ENCODE measurements at regions not wholly inside any gene's neighbourhood (a gene's known extent, or its start where the extent isn't known, plus 50 kb on each side); places are given as distances from the start of the nearest gene placed in this dataset.

DNA sequence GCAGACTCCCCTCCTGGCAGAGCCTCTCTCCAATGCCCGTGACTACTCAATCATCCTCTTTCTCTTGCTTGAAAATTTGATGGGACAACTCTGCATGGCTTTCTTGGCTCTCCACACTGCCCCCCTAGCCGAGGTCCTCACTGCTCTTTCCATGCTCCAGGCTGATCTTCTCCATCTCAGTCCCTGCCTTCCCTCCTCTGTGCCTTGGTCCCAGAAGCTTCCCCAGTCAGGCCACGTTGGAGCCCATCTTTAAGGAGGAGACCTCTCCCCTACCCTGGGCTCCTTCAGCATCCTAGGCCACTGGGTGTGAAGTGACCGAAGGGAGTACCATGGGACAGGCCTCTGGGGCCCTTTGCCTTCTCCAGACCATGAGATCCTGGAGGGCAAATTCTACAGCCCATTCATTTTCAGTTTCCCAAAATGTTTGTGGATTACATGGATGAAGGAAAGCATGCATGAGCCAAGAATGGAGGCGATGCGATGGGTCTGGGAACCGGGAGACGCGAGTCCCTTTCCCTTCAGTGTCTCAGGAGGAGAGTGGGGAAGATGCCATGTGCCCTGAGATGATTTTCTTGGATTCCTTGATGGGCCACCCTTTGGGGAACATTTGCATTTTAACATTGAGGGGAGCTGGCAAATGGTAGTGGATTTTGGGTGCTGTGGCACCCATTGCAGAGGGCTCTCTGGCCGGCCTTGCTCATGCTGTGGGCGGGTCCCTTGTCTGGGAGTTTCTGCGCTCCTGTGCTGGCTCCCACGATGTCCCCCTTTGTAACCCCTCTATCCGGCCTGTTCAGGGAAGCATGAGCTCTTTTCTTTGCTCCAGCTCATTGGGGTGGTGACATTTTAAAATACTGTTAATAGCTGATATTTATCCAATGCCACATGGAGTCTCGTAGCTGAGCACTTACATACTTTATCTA, 376.6 kb downstream of the RPS24 start:
- no peaks in the 10 kb centered on the region for H3K36me3 ChIP-seq (ENCODE audit: insufficient read depth, low read depth, low read length)
- no peak overlapping the region for H3K4me3 ChIP-seq (ENCODE audit: low read length)
- H3K9ac ChIP-seq (ENCODE audit: low read depth, low read length) = no peak overlapping the region
- H3K9me3 ChIP-seq (ENCODE audit: insufficient read depth, low read depth, low read length) = no peaks in the 10 kb centered on the region
- H3K27ac ChIP-seq (ENCODE audit: low read length) = no peak overlapping the region
- peaks cover 22% of the 10 kb centered on the region; the same call in 1 of the 2 replicates for H3K4me1 ChIP-seq (ENCODE audit: insufficient read depth, low read length)
- H3K27me3 ChIP-seq (ENCODE audit: insufficient read depth, low read length) = no peaks in the 10 kb centered on the region; the same call in 1 of the 2 replicates

DNA sequence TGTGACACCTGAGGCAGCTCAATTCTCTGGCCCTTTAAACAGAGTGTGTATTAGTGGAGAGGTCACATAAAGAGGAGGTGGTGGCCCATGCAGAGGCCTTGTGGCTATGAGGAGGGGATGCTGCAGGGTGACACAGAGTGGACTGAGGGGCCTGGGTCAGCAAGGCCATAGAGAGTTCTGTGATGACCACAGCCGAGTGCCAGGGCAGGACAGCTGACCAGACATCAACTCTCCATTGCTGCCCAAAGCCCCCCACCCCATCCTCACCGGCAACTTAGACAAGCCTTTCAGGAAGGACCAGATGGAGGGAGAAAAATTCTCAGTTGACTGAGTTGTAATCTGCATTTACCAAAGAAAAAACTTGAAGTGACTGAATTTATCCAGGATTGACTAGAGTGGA, 378.1 kb downstream of the RPS24 start:
- H3K9ac ChIP-seq (ENCODE audit: low read depth, low read length) = no peak overlapping the region
- no peaks in the 10 kb centered on the region for H3K9me3 ChIP-seq (ENCODE audit: insufficient read depth, low read depth, low read length)
- no peaks in the 10 kb centered on the region for H3K27me3 ChIP-seq (ENCODE audit: insufficient read depth, low read length)
- no peak overlapping the region for H3K4me3 ChIP-seq (ENCODE audit: low read length)
- H3K4me1 ChIP-seq (ENCODE audit: insufficient read depth, low read length) = peaks cover 19% of the 10 kb centered on the region; the same call in 1 of the 2 replicates
- no peak overlapping the region for H3K27ac ChIP-seq (ENCODE audit: low read length)
- H3K36me3 ChIP-seq (ENCODE audit: insufficient read depth, low read depth, low read length) = no peaks in the 10 kb centered on the region

DNA sequence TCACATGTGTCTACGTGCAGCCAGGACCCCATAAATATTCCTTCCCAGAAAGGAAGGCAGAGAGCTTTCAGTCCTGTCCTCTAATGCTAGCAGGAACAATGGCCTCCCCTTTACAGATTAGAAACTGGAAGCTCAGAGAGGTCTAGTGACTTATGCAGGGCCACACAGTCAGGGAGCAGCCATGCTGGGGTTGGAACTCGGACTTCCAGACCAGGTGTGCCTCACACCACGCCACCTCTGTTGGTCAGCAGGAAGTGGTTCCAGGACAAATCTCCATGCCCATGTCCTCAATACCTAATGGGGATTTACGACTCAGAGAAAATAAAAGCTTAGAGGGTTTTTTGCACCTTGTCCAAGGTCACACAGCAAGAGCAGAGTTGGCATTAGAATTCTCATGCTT, 378.9 kb downstream of the RPS24 start:
- Histone ChIP-seq H3K27ac (ENCODE audit: low read length) (no peak overlapping the region), H3K4me3 (ENCODE audit: low read length) (no peak overlapping the region), H3K9ac (ENCODE audit: low read depth, low read length) (no peak overlapping the region), H3K27me3 (ENCODE audit: insufficient read depth, low read length) (no peaks in the 10 kb centered on the region), H3K36me3 (ENCODE audit: insufficient read depth, low read depth, low read length) (no peaks in the 10 kb centered on the region), H3K4me1 (ENCODE audit: insufficient read depth, low read length) (peaks cover 17% of the 10 kb centered on the region; the same call in 1 of the 2 replicates), H3K9me3 (ENCODE audit: insufficient read depth, low read depth, low read length) (no peaks in the 10 kb centered on the region)

DNA sequence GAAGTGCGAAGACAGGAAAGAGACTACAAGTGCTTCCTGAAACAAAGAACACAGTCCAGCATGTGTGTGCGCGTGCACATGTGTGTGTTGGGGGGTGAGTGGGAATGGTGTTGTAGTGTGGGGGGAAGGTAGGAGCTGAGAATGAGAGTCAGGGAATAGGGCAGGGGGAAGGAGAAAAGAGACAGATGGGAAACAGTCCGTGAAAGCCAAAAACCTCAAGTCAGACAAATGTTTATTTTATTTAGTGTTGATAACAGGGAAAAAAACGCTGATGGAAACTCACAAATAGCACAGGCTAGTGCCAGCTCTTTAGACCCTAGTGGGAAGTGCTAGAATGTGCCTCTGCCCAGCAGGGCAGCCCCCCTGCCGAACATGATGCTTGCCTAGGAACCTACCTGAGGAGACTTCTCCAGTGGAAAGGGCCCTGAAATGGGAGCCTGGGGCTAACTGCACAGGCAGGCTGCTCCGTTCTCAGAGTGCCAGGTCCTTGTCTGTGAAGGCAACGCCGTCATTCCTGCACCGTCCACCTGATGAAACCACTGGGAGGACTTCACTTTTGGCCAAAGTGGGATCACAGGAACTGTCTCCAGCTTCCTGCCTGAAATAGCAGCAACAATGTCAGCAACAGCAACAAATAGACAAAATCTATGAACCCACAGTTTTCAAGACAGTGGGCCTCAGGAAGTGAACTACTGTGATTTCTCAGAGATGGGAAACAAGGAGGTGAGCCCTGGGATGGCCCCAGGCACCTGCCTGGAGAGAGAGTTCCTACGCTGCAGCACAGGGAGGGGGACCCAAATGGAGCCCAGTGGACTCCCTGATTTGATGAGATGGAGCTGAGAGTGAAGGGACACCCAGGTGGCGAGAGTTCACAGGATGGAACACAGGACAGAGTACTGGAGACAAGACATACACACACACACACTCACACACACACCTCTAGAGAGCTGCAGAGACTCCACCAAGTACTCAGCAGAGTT, 379.7 kb downstream of the RPS24 start:
- no peak overlapping the region for H3K9ac ChIP-seq (ENCODE audit: low read depth, low read length)
- no peak overlapping the region for H3K27ac ChIP-seq (ENCODE audit: low read length)
- peaks cover 12% of the 10 kb centered on the region; the same call in 1 of the 2 replicates for H3K4me1 ChIP-seq (ENCODE audit: insufficient read depth, low read length)
- H3K4me3 ChIP-seq (ENCODE audit: low read length) = no peak overlapping the region
- H3K27me3 ChIP-seq (ENCODE audit: insufficient read depth, low read length) = no peaks in the 10 kb centered on the region
- no peaks in the 10 kb centered on the region for H3K36me3 ChIP-seq (ENCODE audit: insufficient read depth, low read depth, low read length)
- H3K9me3 ChIP-seq (ENCODE audit: insufficient read depth, low read depth, low read length) = no peaks in the 10 kb centered on the region

DNA sequence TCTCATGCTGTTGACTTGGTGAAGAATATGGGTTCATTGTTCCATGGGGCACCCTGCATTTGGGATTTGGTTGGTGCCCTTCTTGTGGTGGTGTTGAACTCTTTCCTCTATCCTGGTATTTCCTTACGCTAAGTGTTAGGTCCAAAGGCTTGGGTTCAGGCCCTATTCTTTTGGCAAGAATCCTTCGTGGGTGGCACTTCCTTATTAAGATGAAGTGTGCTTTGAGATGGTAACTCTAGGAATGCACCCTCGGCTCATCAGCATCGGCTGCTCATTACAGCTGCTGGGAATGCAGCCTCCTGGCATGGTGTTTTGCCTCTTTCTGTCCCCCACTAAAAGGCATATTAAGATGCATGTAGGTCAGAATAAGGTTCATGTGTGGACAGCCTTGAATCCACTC, 380.7 kb downstream of the RPS24 start:
- Histone ChIP-seq H3K9me3 (ENCODE audit: insufficient read depth, low read depth, low read length) (no peaks in the 10 kb centered on the region), H3K36me3 (ENCODE audit: insufficient read depth, low read depth, low read length) (no peaks in the 10 kb centered on the region), H3K4me1 (ENCODE audit: insufficient read depth, low read length) (peaks cover 12% of the 10 kb centered on the region; the same call in 1 of the 2 replicates), H3K4me3 (ENCODE audit: low read length) (no peak overlapping the region), H3K27me3 (ENCODE audit: insufficient read depth, low read length) (no peaks in the 10 kb centered on the region), H3K27ac (ENCODE audit: low read length) (no peak overlapping the region), H3K9ac (ENCODE audit: low read depth, low read length) (no peak overlapping the region)

DNA sequence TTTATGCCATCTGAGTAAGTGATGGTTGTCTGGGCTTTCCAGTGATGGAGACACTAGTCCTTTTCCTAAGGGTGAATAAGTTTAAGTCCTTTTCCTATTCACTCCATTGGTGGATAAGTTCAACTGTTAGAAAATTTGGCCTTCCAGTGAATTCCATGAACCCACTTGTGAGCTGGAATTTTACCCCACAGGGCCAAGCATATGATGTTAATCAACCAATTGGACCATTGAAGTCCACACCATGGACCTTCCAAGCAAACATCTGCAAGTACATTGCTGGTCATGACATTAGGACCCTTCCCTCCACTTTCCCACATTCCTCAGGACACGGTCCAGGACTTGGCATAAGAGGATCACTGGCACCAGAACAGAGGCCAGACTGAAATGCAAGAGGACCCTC, 381.4 kb downstream of the RPS24 start:
- Histone ChIP-seq H3K4me1 (ENCODE audit: insufficient read depth, low read length) (peaks cover 12% of the 10 kb centered on the region; the same call in 1 of the 2 replicates), H3K4me3 (ENCODE audit: low read length) (no peak overlapping the region), H3K9me3 (ENCODE audit: insufficient read depth, low read depth, low read length) (no peaks in the 10 kb centered on the region), H3K36me3 (ENCODE audit: insufficient read depth, low read depth, low read length) (no peaks in the 10 kb centered on the region), H3K27ac (ENCODE audit: low read length) (no peak overlapping the region), H3K9ac (ENCODE audit: low read depth, low read length) (no peak overlapping the region), H3K27me3 (ENCODE audit: insufficient read depth, low read length) (no peaks in the 10 kb centered on the region)

DNA sequence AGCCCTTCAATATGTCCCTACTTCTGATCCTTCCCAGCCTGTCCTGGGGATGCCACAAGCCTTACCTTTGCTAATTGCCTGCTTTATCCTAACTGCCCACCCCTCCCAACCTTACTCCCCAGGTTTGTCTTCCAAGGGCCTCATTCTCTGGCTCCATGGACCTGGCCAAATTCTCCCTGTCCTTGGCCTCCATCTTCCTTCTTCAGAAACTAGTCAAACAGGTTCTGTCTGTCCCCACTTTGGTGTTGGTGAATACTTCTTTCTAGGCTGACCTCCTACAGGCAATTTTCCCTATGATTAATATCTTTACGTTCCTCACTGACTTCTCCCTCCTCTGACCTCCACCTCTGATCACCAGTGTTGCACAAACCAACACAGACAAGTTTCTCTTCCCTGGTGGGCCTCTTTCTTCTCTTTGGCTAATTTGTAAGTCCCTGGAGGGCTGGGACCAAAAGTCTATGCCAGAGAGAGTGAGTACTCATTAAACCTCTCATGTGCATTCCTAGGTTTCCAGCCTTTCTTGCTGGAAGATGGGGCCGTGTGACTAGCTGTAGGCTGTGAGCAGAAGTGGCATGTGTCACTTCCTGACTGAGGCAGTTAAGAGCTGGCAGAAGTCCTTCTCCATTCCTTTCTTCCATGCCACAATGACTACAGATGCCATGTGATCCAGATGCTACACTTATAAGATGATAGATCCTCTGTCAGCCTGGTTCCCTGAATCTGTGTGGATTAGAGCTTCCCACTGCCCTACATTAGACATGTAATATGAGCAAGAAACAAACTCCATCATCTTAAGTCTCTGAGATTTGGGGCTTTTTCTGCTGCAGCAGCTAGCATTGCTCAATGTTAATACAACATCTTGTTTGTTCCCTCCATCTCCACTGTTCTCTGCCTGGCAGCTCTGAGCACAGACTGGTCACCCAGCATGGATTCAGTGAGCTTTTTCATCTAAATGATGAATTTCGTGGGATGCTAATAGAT, 382.7 kb downstream of the RPS24 start:
- peaks cover 22% of the 10 kb centered on the region; the same call in 1 of the 2 replicates for H3K4me1 ChIP-seq (ENCODE audit: insufficient read depth, low read length)
- no peaks in the 10 kb centered on the region for H3K27me3 ChIP-seq (ENCODE audit: insufficient read depth, low read length)
- no peaks in the 10 kb centered on the region for H3K9me3 ChIP-seq (ENCODE audit: insufficient read depth, low read depth, low read length)
- no peak overlapping the region for H3K9ac ChIP-seq (ENCODE audit: low read depth, low read length)
- no peaks in the 10 kb centered on the region for H3K36me3 ChIP-seq (ENCODE audit: insufficient read depth, low read depth, low read length)
- H3K4me3 ChIP-seq (ENCODE audit: low read length) = no peak overlapping the region
- no peak overlapping the region for H3K27ac ChIP-seq (ENCODE audit: low read length)

DNA sequence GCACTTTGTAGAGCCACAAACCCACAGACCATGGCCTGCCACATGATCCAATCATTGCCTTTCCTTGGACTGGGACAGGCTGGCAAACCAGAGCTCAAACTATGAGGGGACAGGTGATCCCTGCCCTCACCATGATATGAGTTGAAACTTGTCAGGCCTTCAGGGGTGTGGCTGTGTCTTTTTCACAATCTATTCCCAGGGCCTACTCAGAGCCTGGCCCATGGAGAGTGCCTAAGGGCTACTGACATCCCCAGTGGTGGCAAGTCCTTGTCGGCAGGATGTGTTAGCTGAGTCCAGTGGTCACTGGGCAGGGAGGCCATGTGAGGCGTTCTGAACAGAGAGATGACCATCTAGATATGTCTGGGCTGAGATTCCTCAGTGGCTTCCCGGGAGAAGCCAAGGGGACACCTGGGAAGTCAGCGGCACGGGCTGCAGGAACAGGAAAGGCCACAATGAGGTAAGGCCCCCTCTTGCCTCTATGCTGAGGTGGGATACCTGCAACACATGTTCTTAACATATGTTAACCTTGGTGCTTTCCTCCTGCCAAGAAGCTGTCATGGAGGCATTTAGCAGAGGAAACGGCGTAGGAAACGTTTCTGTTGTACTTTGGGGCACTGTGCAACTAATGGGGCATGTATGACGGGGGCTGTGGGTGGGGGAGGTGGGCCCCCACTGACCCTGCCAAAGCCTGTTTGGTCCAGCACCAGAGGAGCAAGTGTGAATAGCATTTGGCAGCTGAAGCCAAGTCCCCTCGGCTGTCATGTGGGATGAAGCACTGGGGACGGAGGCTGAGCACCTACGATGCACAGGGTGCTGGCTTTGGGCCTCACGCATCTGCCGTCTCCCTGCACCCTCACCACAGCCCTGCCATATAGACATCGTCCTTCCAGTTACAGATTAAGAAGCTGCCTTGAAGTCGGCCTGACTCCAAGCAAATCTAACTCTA, 384.0 kb downstream of the RPS24 start:
- Histone ChIP-seq H3K36me3 (ENCODE audit: insufficient read depth, low read depth, low read length) (no peaks in the 10 kb centered on the region), H3K4me1 (ENCODE audit: insufficient read depth, low read length) (peaks cover 31% of the 10 kb centered on the region; the same call in 1 of the 2 replicates), H3K9ac (ENCODE audit: low read depth, low read length) (no peak overlapping the region), H3K27ac (ENCODE audit: low read length) (no peak overlapping the region), H3K27me3 (ENCODE audit: insufficient read depth, low read length) (no peaks in the 10 kb centered on the region), H3K4me3 (ENCODE audit: low read length) (no peak overlapping the region), H3K9me3 (ENCODE audit: insufficient read depth, low read depth, low read length) (no peaks in the 10 kb centered on the region)

DNA sequence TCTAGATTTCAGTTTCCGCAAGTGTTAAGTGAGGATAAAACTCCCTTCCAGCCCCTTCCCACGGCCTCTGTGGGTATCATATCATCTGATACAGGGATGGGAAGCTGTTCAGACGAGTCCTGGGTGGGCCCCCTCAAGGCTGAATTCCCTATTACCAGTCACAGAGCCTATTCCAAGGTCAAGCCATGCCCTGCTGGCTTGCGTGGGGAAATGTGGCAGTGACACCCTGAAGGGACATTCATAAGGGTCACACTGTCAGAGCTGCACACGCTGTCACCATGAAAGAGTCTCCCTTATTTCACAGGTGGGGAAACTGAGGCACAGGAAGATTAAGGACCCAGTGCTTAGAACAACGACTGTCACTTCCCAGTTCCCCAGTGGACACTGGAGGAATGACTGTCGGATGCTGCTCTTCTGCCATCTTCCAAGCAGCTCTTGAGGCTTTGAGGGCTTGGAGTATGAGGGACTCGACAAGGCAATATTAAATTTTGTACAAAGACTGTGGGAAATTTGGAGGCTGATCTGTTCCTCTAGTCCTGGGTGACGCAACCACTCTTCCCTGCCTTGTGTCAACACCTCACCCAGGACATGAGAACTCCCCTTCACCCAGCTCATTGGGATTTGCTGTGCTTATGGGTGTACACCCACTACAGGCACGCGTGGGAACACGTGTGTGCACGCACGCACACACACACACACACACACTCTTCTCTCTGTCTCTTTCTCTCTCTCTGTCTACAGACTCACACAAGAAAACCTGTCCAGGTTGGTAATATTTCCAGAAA, 386.0 kb downstream of the RPS24 start:
- H3K4me1 ChIP-seq (ENCODE audit: insufficient read depth, low read length) = peaks cover 19% of the 10 kb centered on the region; the same call in 1 of the 2 replicates

More for the DNA sequence above, 386.0 kb downstream of the RPS24 start:
- H3K27ac ChIP-seq (ENCODE audit: low read length) = no peak overlapping the region
- no peaks in the 10 kb centered on the region for H3K36me3 ChIP-seq (ENCODE audit: insufficient read depth, low read depth, low read length)
- no peak overlapping the region for H3K4me3 ChIP-seq (ENCODE audit: low read length)
- H3K9ac ChIP-seq (ENCODE audit: low read depth, low read length) = no peak overlapping the region
- H3K9me3 ChIP-seq (ENCODE audit: insufficient read depth, low read depth, low read length) = no peaks in the 10 kb centered on the region
- no peaks in the 10 kb centered on the region for H3K27me3 ChIP-seq (ENCODE audit: insufficient read depth, low read length)

Data from iPS-20b (cell line).